HEK293T (cell line): ENCODE measurements at regions not wholly inside any gene's neighbourhood (a gene's known extent, or its start where the extent isn't known, plus 50 kb on each side); places are given as distances from the start of the nearest gene placed in this dataset.

Experiments used
- CTCF ChIA-PET: fragments of 350-600 bp; formaldehyde crosslinking; extraction: SDS; loops from one replicate; lab custom pipeline; 2021; ENCODE audit warnings: antibody characterized with exemption, inconsistent platforms; lab: Yijun Ruan, JAX
- POLR2A ChIA-PET: fragments of 350-600 bp; formaldehyde crosslinking; extraction: SDS; loops from one replicate; lab custom pipeline; 2020; ENCODE audit warnings: antibody characterized with exemption, inconsistent platforms; lab: Yijun Ruan, JAX
- DNase-seq: peaks from one replicate; pipeline ENCODE4 v3.0.0; 2012; ENCODE audit warnings: mixed read lengths; ENCODE audit errors: extremely low spot score
- ARNT ChIP-seq: fragments of 450-650 bp; IDR thresholded peaks from 2 replicates; pipeline ENCODE4 v1.6.1; 2017; ENCODE audit warnings: mild to moderate bottlenecking
- BHLHE40 ChIP-seq: fragments of 450-650 bp; IDR thresholded peaks from 2 replicates; pipeline ENCODE4 v1.6.1; 2016; ENCODE audit warnings: mild to moderate bottlenecking, moderate library complexity, borderline replicate concordance
- CTBP1 ChIP-seq: fragments of 450-650 bp; IDR thresholded peaks from 2 replicates; pipeline ENCODE4 v1.6.1; 2016; ENCODE audit warnings: borderline replicate concordance
- ELF4 ChIP-seq: fragments of 450-650 bp; IDR thresholded peaks from 2 replicates; pipeline ENCODE4 v1.6.1; 2017; ENCODE audit warnings: antibody characterized with exemption
- FOXA1 ChIP-seq: fragments of 450-650 bp; IDR thresholded peaks from 2 replicates; pipeline ENCODE4 v1.6.1; 2016; ENCODE audit warnings: mild to moderate bottlenecking
- FOXK2 ChIP-seq: fragments of 450-650 bp; IDR thresholded peaks from 2 replicates; pipeline ENCODE4 v1.6.1; 2016; ENCODE audit warnings: mild to moderate bottlenecking
- FOXM1 ChIP-seq: fragments of 450-650 bp; IDR thresholded peaks from 2 replicates; pipeline ENCODE4 v1.6.1; 2017; ENCODE audit warnings: mild to moderate bottlenecking, borderline replicate concordance
- HDGF ChIP-seq: fragments of 450-650 bp; IDR thresholded peaks from 2 replicates; pipeline ENCODE4 v1.6.1; 2017; ENCODE audit warnings: antibody characterized with exemption, borderline replicate concordance
- L3MBTL2 ChIP-seq: fragments of 450-650 bp; conservative IDR thresholded peaks from 2 replicates; pipeline ENCODE4 v1.6.1; 2016; ENCODE audit warnings: mild to moderate bottlenecking
- LEF1 ChIP-seq: fragments of 450-650 bp; IDR thresholded peaks from 2 replicates; pipeline ENCODE4 v1.6.1; 2017; ENCODE audit warnings: mild to moderate bottlenecking, borderline replicate concordance
- NFRKB ChIP-seq: fragments of 450-650 bp; IDR thresholded peaks from 2 replicates; pipeline ENCODE4 v1.6.1; 2016; ENCODE audit warnings: mild to moderate bottlenecking, moderate library complexity
- PKNOX1 ChIP-seq: fragments of 450-650 bp; IDR thresholded peaks from 2 replicates; pipeline ENCODE4 v1.6.1; 2016
- SP1 ChIP-seq: fragments of 450-650 bp; IDR thresholded peaks from 2 replicates; pipeline ENCODE4 v1.6.1; 2017
- SUZ12 ChIP-seq: fragments of 450-650 bp; IDR thresholded peaks from 2 replicates; pipeline ENCODE4 v1.6.1; 2016; ENCODE audit warnings: mild to moderate bottlenecking
- TARDBP ChIP-seq: fragments of 450-650 bp; IDR thresholded peaks from 2 replicates; pipeline ENCODE4 v1.6.1; 2016
- ZNF384 ChIP-seq: fragments of 450-650 bp; IDR thresholded peaks from 2 replicates; pipeline ENCODE4 v1.6.1; 2016

- DNase-seq = no peak
- ChIA-PET POLR2A (no interaction called here), CTCF (no interaction called here)
- TF ChIP-seq ZNF384 = no peak
Observed at GRCh38 chr6:170114187-170114945, 176.5 kb downstream of the DLL1 start.

GRCh38 chr6:170113141-170113540 lies 177.7 kb downstream of the DLL1 start:
- no peak for DNase-seq
- ChIA-PET POLR2A (no interaction called here), CTCF (no interaction called here)
- no peak for TF ChIP-seq TARDBP
- TF ChIP-seq PKNOX1 = no peak
- no peak for TF ChIP-seq ZNF384
- no peak for TF ChIP-seq LEF1
- TF ChIP-seq ELF4 = no peak
- no peak for TF ChIP-seq HDGF
- TF ChIP-seq SUZ12 = no peak
- TF ChIP-seq ARNT = no peak
- no peak for TF ChIP-seq NFRKB
- no peak for TF ChIP-seq SP1
- no peak for TF ChIP-seq L3MBTL2
- no peak for TF ChIP-seq CTBP1
- TF ChIP-seq FOXM1 = no peak
- TF ChIP-seq FOXK2 = no peak
- TF ChIP-seq FOXA1 = no peak

- ChIA-PET POLR2A (no interaction called here), CTCF (no interaction called here)
- DNase-seq = no peak
- no peak for TF ChIP-seq L3MBTL2
- TF ChIP-seq TARDBP = no peak
- TF ChIP-seq HDGF = no peak
- TF ChIP-seq ELF4 = no peak
- no peak for TF ChIP-seq SP1
- no peak for TF ChIP-seq NFRKB
- no peak for TF ChIP-seq LEF1
- no peak for TF ChIP-seq PKNOX1
- no peak for TF ChIP-seq ARNT
- TF ChIP-seq FOXA1 = no peak
- TF ChIP-seq SUZ12 = no peak
- no peak for TF ChIP-seq FOXM1
- no peak for TF ChIP-seq ZNF384
- TF ChIP-seq FOXK2 = no peak
- TF ChIP-seq BHLHE40 = no peak
- TF ChIP-seq CTBP1 = no peak
Observed at GRCh38 chr6:170112583-170112860, 178.4 kb downstream of the DLL1 start.

- no peak for DNase-seq
- ChIA-PET POLR2A (no interaction called here), CTCF (no interaction called here)
- no peak for TF ChIP-seq BHLHE40
- TF ChIP-seq NFRKB = no peak
- no peak for TF ChIP-seq SUZ12
- TF ChIP-seq CTBP1 = no peak
- no peak for TF ChIP-seq L3MBTL2
- TF ChIP-seq ZNF384 = no peak
- no peak for TF ChIP-seq ELF4
- TF ChIP-seq TARDBP = no peak
- no peak for TF ChIP-seq HDGF
- no peak for TF ChIP-seq FOXA1
- TF ChIP-seq SP1 = no peak
- TF ChIP-seq FOXK2 = no peak
- no peak for TF ChIP-seq LEF1
- no peak for TF ChIP-seq ARNT
- no peak for TF ChIP-seq FOXM1
- TF ChIP-seq PKNOX1 = no peak
Observed at GRCh38 chr6:170111816-170112582, 178.9 kb downstream of the DLL1 start.

- DNase-seq = no peak
- no peak for TF ChIP-seq FOXM1
- no peak for TF ChIP-seq CTBP1
- no peak for TF ChIP-seq ARNT
- TF ChIP-seq HDGF = no peak
- no peak for TF ChIP-seq FOXK2
- no peak for TF ChIP-seq PKNOX1
- TF ChIP-seq L3MBTL2 = no peak
- no peak for TF ChIP-seq TARDBP
- no peak for TF ChIP-seq FOXA1
- TF ChIP-seq SUZ12 = no peak
- TF ChIP-seq BHLHE40 = no peak
- no peak for TF ChIP-seq LEF1
- no peak for TF ChIP-seq NFRKB
- no peak for TF ChIP-seq ELF4
- no peak for TF ChIP-seq ZNF384
- TF ChIP-seq SP1 = no peak
- POLR2A ChIA-PET = no interaction called here
- CTCF ChIA-PET = no interaction called here
Observed at GRCh38 chr6:170111141-170111664, 179.7 kb downstream of the DLL1 start.
